Colonic mucosa (tissue), 4 donors: ENCODE measurements at regions not wholly inside any gene's neighbourhood (a gene's known extent, or its start where the extent isn't known, plus 50 kb on each side); places are given as distances from the start of the nearest gene placed in this dataset.

Experiments
- DNase-seq: peaks from one replicate; pipeline ENCODE4 v3.0.0-alpha.2; 2020
- H3K27ac ChIP-seq: fragments of 200-600 bp; one replicate; pipeline ENCODE4 v1.8.0; 2021
- H3K27me3 ChIP-seq: fragments of 200-600 bp; one replicate; pipeline ENCODE4 v1.8.0; 2021
- H3K36me3 ChIP-seq: fragments of 200-600 bp; one replicate; pipeline ENCODE4 v1.8.0; 2021
- H3K4me1 ChIP-seq: fragments of 200-600 bp; one replicate; pipeline ENCODE4 v1.8.0; 2021; ENCODE audit warnings: mild to moderate bottlenecking
- H3K4me3 ChIP-seq: fragments of 200-600 bp; one replicate; pipeline ENCODE4 v1.8.0; 2021
- H3K9ac ChIP-seq, 2 donors: one replicate each; pipeline ENCODE4 v1.7.0; 2013; ENCODE audit warnings: control low read depth in 2 of 2, low read depth in 2 of 2, low read length in 2 of 2
- H3K9me3 ChIP-seq: fragments of 200-600 bp; one replicate; pipeline ENCODE4 v1.8.0; 2021
- intact Hi-C: fragments of 100-400 bp; cut with DNase I; formaldehyde crosslinking; loops from one replicate; pipeline ENCODE4 v1.14.1; 2022
- TF ChIP-seq, protein P1 (sequence below): fragments of 200-600 bp; IDR thresholded peaks from one replicate; pipeline ENCODE4 v1.8.0; 2022; ENCODE audit warnings: antibody characterized with exemption, mild to moderate bottlenecking
- donor health status: healthy.
- donor health status: DM: no; HTN: no; CAD: no.
- donor health status: DM: no; HTN: no; CAD: no.

DNA sequence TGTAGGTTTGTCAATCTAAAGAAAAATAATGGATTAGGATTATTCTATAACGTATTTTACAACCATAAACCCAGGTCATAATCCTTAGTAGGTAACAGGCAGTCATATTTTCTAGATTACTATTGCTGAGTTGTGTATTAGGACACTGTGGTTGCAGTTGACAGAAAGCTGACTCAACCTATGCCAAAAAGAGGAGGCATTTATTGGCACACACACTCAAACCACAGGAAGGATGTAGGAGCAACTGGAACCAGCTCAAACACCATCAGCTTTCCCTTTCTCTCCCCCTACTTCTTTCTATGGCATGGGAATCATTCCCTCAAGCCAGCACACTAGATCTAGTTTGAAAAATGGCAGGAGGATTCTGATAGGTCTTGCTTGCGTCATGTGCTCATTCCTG is 136.4 kb upstream of the FAM9C start:
- H3K4me1 ChIP-seq, result no peaks in the 10 kb centered on the region
- no peaks in the 10 kb centered on the region for H3K9me3 ChIP-seq
- no peak overlapping the region for H3K27ac ChIP-seq
- no peaks in the 10 kb centered on the region for H3K27me3 ChIP-seq
- no peak for DNase-seq
- H3K4me3 ChIP-seq, result no peak overlapping the region
- intact Hi-C loops, result no loop called here
- H3K36me3 ChIP-seq, result no peaks in the 10 kb centered on the region
- TF ChIP-seq, protein P1, sequence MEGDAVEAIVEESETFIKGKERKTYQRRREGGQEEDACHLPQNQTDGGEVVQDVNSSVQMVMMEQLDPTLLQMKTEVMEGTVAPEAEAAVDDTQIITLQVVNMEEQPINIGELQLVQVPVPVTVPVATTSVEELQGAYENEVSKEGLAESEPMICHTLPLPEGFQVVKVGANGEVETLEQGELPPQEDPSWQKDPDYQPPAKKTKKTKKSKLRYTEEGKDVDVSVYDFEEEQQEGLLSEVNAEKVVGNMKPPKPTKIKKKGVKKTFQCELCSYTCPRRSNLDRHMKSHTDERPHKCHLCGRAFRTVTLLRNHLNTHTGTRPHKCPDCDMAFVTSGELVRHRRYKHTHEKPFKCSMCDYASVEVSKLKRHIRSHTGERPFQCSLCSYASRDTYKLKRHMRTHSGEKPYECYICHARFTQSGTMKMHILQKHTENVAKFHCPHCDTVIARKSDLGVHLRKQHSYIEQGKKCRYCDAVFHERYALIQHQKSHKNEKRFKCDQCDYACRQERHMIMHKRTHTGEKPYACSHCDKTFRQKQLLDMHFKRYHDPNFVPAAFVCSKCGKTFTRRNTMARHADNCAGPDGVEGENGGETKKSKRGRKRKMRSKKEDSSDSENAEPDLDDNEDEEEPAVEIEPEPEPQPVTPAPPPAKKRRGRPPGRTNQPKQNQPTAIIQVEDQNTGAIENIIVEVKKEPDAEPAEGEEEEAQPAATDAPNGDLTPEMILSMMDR, result no peak
- no peak overlapping the region for H3K9ac ChIP-seq

DNA sequence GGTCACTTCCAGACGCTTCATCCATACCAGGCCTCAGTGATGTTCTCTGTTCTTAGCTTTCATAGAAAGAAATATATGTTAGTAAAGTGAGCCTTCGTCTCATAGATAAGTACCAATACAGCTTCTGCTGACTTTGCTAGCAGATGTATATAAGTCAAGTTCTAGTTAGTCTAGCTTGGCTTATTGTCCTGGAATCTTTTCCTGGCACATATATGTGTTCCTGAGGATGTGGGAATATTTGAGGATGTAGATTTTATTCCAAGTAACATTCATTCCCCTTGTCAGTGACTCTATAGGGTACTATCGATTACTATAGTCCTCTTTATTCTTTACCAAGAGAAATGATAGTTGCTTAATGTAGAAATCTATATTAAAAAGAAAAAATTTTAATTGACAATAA is 135.2 kb upstream of the FAM9C start:
- Histone ChIP-seq H3K9me3 (no peaks in the 10 kb centered on the region), H3K27me3 (no peaks in the 10 kb centered on the region), H3K9ac (no peak overlapping the region), H3K27ac (no peak overlapping the region), H3K36me3 (no peaks in the 10 kb centered on the region), H3K4me1 (no peaks in the 10 kb centered on the region), H3K4me3 (no peak overlapping the region)
- intact Hi-C loops, result no loop called here
- TF ChIP-seq, protein P1, result no peak
- DNase-seq, result no peak

DNA sequence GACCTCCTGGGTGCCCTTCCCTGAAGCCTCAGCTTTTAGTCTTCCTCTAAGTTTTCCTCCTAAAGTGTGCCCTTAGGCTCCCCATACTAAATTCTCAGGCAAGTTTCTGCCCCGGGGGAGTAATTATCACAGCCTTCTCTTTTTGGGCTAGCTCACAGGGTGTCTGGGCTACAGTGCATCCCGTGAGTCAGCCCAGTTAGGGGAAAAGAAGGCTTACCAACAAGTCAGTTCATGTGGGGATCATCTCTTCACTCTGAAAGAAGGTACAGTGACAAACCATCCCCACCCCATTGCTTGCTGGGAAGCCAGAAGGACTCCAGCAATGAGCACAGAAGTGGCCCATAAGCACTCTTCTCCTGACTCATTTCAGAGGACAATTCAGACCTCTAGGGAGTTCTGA is 134.7 kb upstream of the FAM9C start:
- no peak for DNase-seq
- Histone ChIP-seq H3K4me1 (no peaks in the 10 kb centered on the region), H3K27me3 (no peaks in the 10 kb centered on the region), H3K4me3 (no peak overlapping the region), H3K9ac (no peak overlapping the region), H3K9me3 (no peaks in the 10 kb centered on the region), H3K27ac (no peak overlapping the region), H3K36me3 (no peaks in the 10 kb centered on the region)
- TF ChIP-seq, protein P1, result no peak
- intact Hi-C loops, result no loop called here

DNA sequence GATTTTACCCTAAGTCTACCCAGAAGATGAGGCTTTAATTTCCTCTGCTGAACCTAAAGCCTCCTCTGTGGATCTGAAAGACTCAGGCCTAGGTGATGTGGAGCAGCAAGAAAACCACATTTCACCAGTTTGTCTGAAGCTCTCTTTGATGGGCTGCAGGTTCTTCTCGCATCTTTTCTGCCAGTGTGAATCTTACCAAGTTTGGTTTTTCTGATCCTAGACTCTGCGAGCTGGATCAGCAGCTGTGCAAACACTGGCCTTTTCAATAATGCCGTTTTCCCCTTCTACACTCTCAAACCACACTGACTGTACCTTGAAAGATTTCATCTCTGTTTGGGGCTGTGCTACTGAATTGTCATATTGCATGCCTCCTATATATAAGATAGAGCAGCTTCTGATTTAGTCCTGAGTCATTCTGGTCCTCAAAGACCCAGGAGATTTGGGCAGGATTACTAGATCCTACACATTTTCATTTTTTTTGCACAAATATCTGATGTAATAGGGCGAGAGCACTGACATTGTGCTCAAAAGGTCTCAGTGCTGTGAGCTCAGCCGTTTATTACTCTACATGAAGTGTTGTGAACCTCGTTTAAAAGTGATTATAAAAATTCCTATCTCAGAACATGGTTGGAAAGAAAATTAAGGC is 133.6 kb upstream of the FAM9C start:
- Histone ChIP-seq H3K4me3 (no peak overlapping the region), H3K36me3 (no peaks in the 10 kb centered on the region), H3K27me3 (no peaks in the 10 kb centered on the region), H3K4me1 (no peaks in the 10 kb centered on the region), H3K9me3 (no peaks in the 10 kb centered on the region), H3K9ac (no peak overlapping the region), H3K27ac (no peak overlapping the region)
- DNase-seq, result no peak
- TF ChIP-seq, protein P1, result no peak
- intact Hi-C loops, result no loop called here

DNA sequence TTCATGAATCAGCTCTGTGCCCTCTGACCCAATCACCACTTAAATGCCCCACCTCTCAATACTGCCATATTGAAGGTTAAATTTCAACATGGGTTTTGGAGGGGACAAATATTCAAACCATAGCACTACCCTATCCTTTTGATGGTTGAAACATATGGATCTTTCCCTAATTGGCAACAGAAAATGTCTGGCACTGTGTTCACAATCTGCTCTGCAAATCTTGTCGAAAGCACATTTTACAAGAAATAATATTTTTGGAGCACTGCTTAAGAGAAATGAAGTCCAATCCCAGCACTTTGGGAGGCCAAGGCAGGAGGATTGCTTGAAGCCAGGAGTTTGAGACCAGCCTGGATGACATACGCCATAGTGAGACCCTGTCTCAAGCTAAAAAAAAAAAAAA is 130.6 kb upstream of the FAM9C start:
- no peaks in the 10 kb centered on the region for H3K36me3 ChIP-seq
- TF ChIP-seq, protein P1, result no peak

More for the DNA sequence above, 130.6 kb upstream of the FAM9C start:
- intact Hi-C loops, result no loop called here
- H3K9me3 ChIP-seq, result no peaks in the 10 kb centered on the region
- H3K4me1 ChIP-seq, result no peaks in the 10 kb centered on the region
- H3K9ac ChIP-seq, result no peak overlapping the region
- H3K27me3 ChIP-seq, result no peaks in the 10 kb centered on the region
- no peak for DNase-seq
- no peak overlapping the region for H3K27ac ChIP-seq
- no peak overlapping the region for H3K4me3 ChIP-seq
